ENCODE measurements at regions not wholly inside any gene's neighbourhood (a gene's known extent, or its start where the extent isn't known, plus 50 kb on each side); places are given as distances from the start of the nearest gene placed in this dataset.

GRCh38 chr18:29250843-29251242 lies 1073.9 kb upstream of the CDH2 start:
- Histone ChIP-seq H3K4me1 (no peaks in the 10 kb centered on the region), H3K27ac (no peak overlapping the region), H3K36me3 (no peaks in the 10 kb centered on the region), H3K4me3 (replicated peaks in 1 of 3) (no peak overlapping the region), H3K9me3 (no peaks in the 10 kb centered on the region), H3K27me3 (no peaks in the 10 kb centered on the region)
- TF ChIP-seq CTCF (IDR thresholded peaks at IDR 0.05) = no peak
- no peak for TF ChIP-seq POLR2A (IDR thresholded peaks at IDR 0.05)
- intact Hi-C loops (cut with DNase I) = no loop called here
- DNase-seq = no peak

- WGBS, 2 donors = 83 to 86% methylated on average over 4 of the region's 4 CpGs
- Histone ChIP-seq H3K9me3 (no peaks in the 10 kb centered on the region), H3K4me3 (replicated peaks in 1 of 3) (no peak overlapping the region), H3K36me3 (no peaks in the 10 kb centered on the region), H3K27me3 (no peaks in the 10 kb centered on the region), H3K27ac (no peak overlapping the region), H3K4me1 (no peaks in the 10 kb centered on the region)
- no peak for TF ChIP-seq POLR2A (IDR thresholded peaks at IDR 0.05)
- no peak for TF ChIP-seq CTCF (IDR thresholded peaks at IDR 0.05)
- intact Hi-C loops (cut with DNase I) = no loop called here
- no peak for DNase-seq
Observed at GRCh38 chr18:29250259-29250658, 1073.3 kb upstream of the CDH2 start.

GRCh38 chr18:29248805-29249204 lies 1071.9 kb upstream of the CDH2 start:
- Histone ChIP-seq H3K4me1 (no peaks in the 10 kb centered on the region), H3K36me3 (no peaks in the 10 kb centered on the region), H3K4me3 (replicated peaks in 1 of 3) (no peak overlapping the region), H3K9me3 (no peaks in the 10 kb centered on the region), H3K27ac (no peak overlapping the region), H3K27me3 (no peaks in the 10 kb centered on the region)
- WGBS, 2 donors = 71 to 77% methylated on average over 2 of the region's 2 CpGs
- DNase-seq = no peak
- no peak for TF ChIP-seq CTCF (IDR thresholded peaks at IDR 0.05)
- TF ChIP-seq POLR2A (IDR thresholded peaks at IDR 0.05) = no peak
- intact Hi-C loops (cut with DNase I) = no loop called here

- 87 to 88% methylated on average over 3 of the region's 3 CpGs for WGBS, 2 donors
- intact Hi-C loops (cut with DNase I) = no loop called here
- no peaks in the 10 kb centered on the region for H3K36me3 ChIP-seq
- H3K4me1 ChIP-seq = no peaks in the 10 kb centered on the region
- no peaks in the 10 kb centered on the region for H3K9me3 ChIP-seq
- no peak for DNase-seq
- no peak overlapping the region for H3K4me3 ChIP-seq (replicated peaks in 1 of 3)
- no peak overlapping the region for H3K27ac ChIP-seq
- H3K27me3 ChIP-seq = no peaks in the 10 kb centered on the region
- TF ChIP-seq CTCF (IDR thresholded peaks at IDR 0.05) (no peak), POLR2A (IDR thresholded peaks at IDR 0.05) (no peak)
Observed at GRCh38 chr18:29241199-29241598, 1064.3 kb upstream of the CDH2 start.

GRCh38 chr18:29234751-29235150 lies 1057.8 kb upstream of the CDH2 start:
- intact Hi-C loops (cut with DNase I) = no loop called here
- Histone ChIP-seq H3K4me1 (no peaks in the 10 kb centered on the region), H3K36me3 (no peaks in the 10 kb centered on the region), H3K4me3 (replicated peaks in 1 of 3) (no peak overlapping the region), H3K9me3 (no peaks in the 10 kb centered on the region), H3K27me3 (no peaks in the 10 kb centered on the region), H3K27ac (no peak overlapping the region)
- no peak for TF ChIP-seq CTCF (IDR thresholded peaks at IDR 0.05)
- no peak for TF ChIP-seq POLR2A (IDR thresholded peaks at IDR 0.05)
- no peak for DNase-seq
